22Rv1 (cell line): ENCODE measurements at regions not wholly inside any gene's neighbourhood (a gene's known extent, or its start where the extent isn't known, plus 50 kb on each side); places are given as distances from the start of the nearest gene placed in this dataset.

Experiments
- H3K27ac ChIP-seq: fragments of 450-650 bp; 2 replicates; pipeline ENCODE4 v1.5.1; 2017
- ZFX ChIP-seq: fragments of 450-650 bp; IDR thresholded peaks from 2 replicates; pipeline ENCODE4 v1.6.1; 2017; ENCODE audit warnings: antibody characterized with exemption, borderline replicate concordance
- TF ChIP-seq, protein P1 (sequence below): fragments of 450-650 bp; IDR thresholded peaks from 2 replicates; pipeline ENCODE4 v1.5.1; 2017; ENCODE audit warnings: mild to moderate bottlenecking

DNA sequence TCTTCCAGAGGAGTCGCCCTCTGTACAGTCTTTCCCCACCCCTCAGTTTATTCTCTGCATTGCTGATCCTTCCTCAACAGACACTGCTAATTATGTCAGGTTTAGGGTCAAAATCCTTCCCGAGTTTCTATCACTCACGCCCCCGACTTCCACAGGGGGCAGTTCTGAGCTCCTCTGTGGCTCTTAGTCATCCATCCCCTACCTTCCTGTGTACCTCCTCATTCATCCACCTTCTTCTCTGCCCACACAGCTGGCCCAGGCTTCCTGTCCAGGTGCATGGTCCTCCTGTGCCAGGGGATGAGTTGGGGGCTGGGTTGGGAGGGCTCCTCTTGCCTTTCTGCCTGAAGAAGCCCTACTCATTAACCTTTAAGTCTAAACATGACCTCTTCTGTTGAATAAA is 202.9 kb downstream of the ARL4C start:
- no peak for TF ChIP-seq ZFX
- TF ChIP-seq, protein P1, sequence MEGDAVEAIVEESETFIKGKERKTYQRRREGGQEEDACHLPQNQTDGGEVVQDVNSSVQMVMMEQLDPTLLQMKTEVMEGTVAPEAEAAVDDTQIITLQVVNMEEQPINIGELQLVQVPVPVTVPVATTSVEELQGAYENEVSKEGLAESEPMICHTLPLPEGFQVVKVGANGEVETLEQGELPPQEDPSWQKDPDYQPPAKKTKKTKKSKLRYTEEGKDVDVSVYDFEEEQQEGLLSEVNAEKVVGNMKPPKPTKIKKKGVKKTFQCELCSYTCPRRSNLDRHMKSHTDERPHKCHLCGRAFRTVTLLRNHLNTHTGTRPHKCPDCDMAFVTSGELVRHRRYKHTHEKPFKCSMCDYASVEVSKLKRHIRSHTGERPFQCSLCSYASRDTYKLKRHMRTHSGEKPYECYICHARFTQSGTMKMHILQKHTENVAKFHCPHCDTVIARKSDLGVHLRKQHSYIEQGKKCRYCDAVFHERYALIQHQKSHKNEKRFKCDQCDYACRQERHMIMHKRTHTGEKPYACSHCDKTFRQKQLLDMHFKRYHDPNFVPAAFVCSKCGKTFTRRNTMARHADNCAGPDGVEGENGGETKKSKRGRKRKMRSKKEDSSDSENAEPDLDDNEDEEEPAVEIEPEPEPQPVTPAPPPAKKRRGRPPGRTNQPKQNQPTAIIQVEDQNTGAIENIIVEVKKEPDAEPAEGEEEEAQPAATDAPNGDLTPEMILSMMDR, result no peak
- no peak overlapping the region for H3K27ac ChIP-seq

DNA sequence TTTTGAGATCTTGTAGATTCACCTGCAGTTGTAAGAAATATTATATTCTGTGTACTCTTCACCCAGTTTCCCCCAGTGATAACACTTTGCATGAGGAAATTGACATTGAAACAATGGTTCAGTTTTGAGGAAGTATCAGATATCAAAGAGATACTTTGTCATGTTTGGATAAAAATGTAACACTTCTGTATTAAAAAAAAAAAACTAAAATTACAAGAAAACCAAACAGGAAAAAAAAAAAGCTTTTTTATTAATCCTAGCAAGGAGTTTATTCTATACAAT is 204.0 kb downstream of the ARL4C start:
- TF ChIP-seq, protein P1, result no peak
- no peak for TF ChIP-seq ZFX
- H3K27ac ChIP-seq, result no peak overlapping the region

DNA sequence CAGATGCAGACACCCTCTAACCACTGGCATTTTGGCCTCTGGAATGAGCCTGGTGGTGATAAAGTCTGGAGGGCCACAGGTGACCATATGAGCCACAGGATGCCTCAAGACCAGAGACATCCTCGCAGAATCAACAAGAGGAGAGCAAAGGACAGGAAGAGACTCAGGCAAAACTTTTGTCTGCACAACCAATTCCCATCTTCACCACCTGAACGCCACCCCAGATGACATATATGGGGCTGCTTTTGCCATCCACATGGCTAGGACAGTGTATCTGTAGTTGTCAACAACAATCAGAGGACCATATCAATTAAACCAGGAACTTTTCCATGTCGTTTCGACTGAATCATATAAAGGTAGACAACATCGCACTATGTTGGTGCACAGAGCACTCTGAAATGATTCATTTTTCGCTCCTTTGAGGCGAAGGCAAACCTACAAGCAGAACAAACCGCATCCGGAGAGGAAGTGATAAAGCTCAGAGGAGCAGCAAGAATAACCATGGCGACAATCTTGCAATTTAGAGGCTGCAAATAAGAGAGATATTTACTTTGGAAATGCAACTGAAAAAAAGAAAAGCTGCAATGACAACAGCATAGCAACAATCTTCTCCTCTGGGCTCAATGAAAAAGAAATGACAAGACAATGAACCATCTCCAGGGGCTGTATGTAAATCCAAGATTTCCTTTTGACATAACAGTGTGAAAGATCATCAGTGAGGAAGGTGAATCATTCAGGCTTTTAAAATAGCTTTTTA is 204.5 kb downstream of the ARL4C start:
- no peak overlapping the region for H3K27ac ChIP-seq
- no peak for TF ChIP-seq ZFX
- TF ChIP-seq, protein P1, result no peak

DNA sequence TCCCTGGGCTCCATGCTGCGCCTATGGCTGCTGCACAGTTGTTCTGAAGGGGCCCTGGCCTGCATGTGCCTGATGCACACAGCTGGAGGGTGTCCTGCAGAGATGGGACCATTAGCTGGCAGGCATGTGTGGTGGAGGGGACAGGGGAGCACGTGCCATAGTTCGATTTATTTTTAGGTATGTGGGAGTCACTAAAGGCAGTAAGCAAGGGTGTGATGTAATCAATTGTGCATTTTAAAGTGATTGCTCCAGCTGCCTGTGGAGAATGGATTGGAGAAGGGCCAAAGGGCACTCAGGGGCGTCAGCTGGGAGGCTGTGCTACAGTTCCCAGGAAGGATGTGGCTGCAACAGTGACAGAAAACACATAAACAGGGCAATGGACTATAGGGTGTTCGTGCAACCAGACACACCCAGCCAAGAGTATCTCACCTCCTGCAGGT is 205.1 kb downstream of the ARL4C start:
- H3K27ac ChIP-seq, result no peak overlapping the region
- TF ChIP-seq, protein P1, result no peak
- TF ChIP-seq ZFX, result no peak

DNA sequence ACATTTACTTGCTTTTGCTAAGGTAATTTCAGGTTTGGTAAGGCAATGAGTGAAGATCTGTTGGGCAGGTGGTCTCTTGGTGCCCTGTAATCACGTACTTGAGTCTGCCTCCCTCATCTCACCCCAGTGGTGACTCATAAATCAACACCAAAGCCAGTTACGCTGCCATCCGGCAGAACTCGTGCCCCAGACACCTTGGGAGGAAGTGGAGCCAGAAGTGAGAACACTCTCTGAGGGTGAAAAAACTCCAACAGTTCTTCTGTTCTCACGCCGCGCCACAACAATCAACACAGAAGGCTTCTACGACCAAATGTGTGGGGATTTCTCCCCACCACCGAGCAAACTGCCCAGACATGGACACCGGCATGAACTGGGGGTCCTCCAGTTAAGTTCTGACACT is 206.2 kb downstream of the ARL4C start:
- no peak overlapping the region for H3K27ac ChIP-seq
- TF ChIP-seq ZFX, result no peak
- TF ChIP-seq, protein P1, result no peak

DNA sequence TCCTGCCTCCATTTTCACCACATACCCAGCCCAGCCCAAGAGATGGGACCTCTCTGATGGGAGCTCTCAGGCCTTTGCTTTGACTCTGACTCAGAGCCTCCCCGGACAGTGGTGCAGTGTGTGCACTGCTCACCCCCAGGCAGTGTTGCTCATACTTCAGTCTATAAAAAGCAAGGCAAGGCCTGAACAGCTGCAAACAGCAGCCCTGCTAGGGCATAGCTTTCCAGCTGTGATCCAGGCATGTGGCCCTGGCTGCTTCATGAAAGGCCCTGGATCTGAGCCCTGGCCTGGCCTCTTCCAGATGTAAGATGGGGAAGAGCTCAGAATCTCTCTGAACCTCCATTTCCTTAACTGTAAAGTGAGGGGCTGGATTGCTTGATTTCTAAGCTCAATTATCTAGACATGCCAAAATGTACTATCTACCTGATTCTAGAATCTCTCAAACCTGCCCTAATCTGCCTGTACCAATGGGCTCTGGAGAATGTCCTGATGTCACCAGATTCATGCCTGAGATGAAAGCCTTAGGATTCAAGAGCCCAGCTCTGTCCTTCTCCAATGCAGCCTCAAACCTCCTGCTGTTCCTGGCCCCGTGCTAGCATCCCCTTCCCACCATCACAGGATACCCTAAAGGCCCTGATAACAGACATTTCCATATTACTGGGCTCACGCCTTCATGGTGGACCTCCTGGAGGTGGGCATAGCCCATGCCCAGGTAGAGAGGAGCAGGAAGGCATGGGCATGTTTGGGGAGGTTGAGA is 206.9 kb downstream of the ARL4C start:
- no peak overlapping the region for H3K27ac ChIP-seq

More for the DNA sequence above, 206.9 kb downstream of the ARL4C start:
- TF ChIP-seq, protein P1, result no peak
- TF ChIP-seq ZFX, result no peak
